ENCODE measurements at regions not wholly inside any gene's neighbourhood (a gene's known extent, or its start where the extent isn't known, plus 50 kb on each side); places are given as distances from the start of the nearest gene placed in this dataset.

DNA sequence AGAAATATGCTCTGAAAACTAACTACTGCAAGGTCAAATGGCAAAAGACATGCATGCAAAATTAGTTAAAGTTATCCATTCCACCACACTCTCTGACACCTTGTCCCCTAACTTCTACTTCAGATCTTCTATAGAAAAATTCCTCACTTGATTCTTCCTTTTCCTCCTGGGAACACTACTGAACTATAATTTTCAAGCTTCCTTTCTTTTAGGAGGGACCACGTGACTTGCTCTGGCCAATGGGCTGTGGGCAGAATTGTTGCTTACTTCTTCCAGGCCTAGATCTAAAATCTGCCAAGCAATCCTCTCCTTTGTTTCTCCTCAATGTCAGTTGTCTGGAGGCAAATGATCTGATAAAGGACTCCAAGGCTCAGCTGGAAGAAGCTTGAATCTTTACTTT, 441.0 kb downstream of the CDK5RAP2 start:
- ChIA-PET POLR2A (no interaction called here), CTCF (no interaction called here)
- no peaks in the 10 kb centered on the region for H3K9me1 ChIP-seq (replicated peaks; ENCODE audit: control insufficient read depth, extremely low read depth, insufficient read depth, low read length)
- BruUV-seq (replicated peaks), result no TSS peak
- H2AFZ ChIP-seq (ENCODE audit: low read depth, low read length), result no peak overlapping the region
- no peak overlapping the region for H3K27ac ChIP-seq (ENCODE audit: insufficient read depth, low read depth, low read length)
- no peaks in the 10 kb centered on the region for H3K4me1 ChIP-seq (ENCODE audit: control insufficient read depth, extremely low read depth, insufficient read depth, low read length)
- FAIRE-seq, result no peak
- intact Hi-C loops (cut with micrococcal nuclease), result no loop called here
- H3K27me3 ChIP-seq (ENCODE audit: control insufficient read depth in 2 of 2, insufficient read depth in 2 of 2, low read length in 2 of 2), result no peaks in the 10 kb centered on the region
- H3K4me2 ChIP-seq (ENCODE audit: insufficient read depth, low read length), result no peak overlapping the region
- TF ChIP-seq POLR2A (IDR thresholded peaks at IDR 0.05; ENCODE audit: low read depth, low read length) (no peak), POLR2AphosphoS5 (IDR thresholded peaks at IDR 0.05; ENCODE audit: insufficient read depth, low read depth, low read length) (no peak), GATA2 (IDR thresholded peaks at IDR 0.05; ENCODE audit: insufficient read depth, insufficient read length, low read depth, low read length) (no peak), EZH2 (IDR thresholded peaks at IDR 0.05; ENCODE audit: borderline replicate concordance, low read depth, low read length, severe bottlenecking) (no peak), JUN (IDR thresholded peaks at IDR 0.05; ENCODE audit: borderline replicate concordance, insufficient read depth, insufficient read length, low read depth) (no peak), MYC (IDR thresholded peaks at IDR 0.05; ENCODE audit: low read depth, low read length) (no peak), FOS (IDR thresholded peaks at IDR 0.05; ENCODE audit: borderline replicate concordance, insufficient read depth, low read length) (no peak)
- TF ChIP-seq, protein P1, sequence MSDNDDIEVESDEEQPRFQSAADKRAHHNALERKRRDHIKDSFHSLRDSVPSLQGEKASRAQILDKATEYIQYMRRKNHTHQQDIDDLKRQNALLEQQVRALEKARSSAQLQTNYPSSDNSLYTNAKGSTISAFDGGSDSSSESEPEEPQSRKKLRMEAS (IDR thresholded peaks at IDR 0.05; ENCODE audit: insufficient read depth, insufficient read length), result no peak
- TF ChIP-seq, protein P2, sequence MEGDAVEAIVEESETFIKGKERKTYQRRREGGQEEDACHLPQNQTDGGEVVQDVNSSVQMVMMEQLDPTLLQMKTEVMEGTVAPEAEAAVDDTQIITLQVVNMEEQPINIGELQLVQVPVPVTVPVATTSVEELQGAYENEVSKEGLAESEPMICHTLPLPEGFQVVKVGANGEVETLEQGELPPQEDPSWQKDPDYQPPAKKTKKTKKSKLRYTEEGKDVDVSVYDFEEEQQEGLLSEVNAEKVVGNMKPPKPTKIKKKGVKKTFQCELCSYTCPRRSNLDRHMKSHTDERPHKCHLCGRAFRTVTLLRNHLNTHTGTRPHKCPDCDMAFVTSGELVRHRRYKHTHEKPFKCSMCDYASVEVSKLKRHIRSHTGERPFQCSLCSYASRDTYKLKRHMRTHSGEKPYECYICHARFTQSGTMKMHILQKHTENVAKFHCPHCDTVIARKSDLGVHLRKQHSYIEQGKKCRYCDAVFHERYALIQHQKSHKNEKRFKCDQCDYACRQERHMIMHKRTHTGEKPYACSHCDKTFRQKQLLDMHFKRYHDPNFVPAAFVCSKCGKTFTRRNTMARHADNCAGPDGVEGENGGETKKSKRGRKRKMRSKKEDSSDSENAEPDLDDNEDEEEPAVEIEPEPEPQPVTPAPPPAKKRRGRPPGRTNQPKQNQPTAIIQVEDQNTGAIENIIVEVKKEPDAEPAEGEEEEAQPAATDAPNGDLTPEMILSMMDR (IDR thresholded peaks at IDR 0.05; ENCODE audit: extremely low read depth in 1 of 2, insufficient read depth in 1 of 2, low read depth in 1 of 2, low read length in 2 of 2), result no peak
- H3K36me3 ChIP-seq (ENCODE audit: control insufficient read depth in 2 of 2, extremely low read depth in 1 of 2, insufficient read depth in 2 of 2, low read length in 2 of 2), result no peaks in the 10 kb centered on the region
- H3K9me3 ChIP-seq (replicated peaks; ENCODE audit: control insufficient read depth, insufficient read depth, low read length), result no peaks in the 10 kb centered on the region
- no peak overlapping the region for H3K9ac ChIP-seq (replicated peaks; ENCODE audit: extremely low read depth, insufficient read depth, low read length)
- no peak overlapping the region for H3K4me3 ChIP-seq (replicated peaks in 1 of 3; ENCODE audit: insufficient read depth in 1 of 3, low read depth in 1 of 3, low read length in 3 of 3)
- H4K20me1 ChIP-seq (replicated peaks; ENCODE audit: control insufficient read depth, extremely low read depth, insufficient read depth, low read length), result no peaks in the 10 kb centered on the region
- dilution Hi-C loops (cut with MboI; ENCODE audit: extremely low pct_ligation_motif_present, low sequenced_read_pairs), result no loop called here
- no peaks in the 10 kb centered on the region for H3K79me2 ChIP-seq (ENCODE audit: control insufficient read depth, insufficient read depth, low read length)
- DNase-seq (ENCODE audit: low read depth, low spot score), result no peak

All from endothelial cell of umbilical vein (primary cell).